ENCODE measurements at regions not wholly inside any gene's neighbourhood (a gene's known extent, or its start where the extent isn't known, plus 50 kb on each side); places are given as distances from the start of the nearest gene placed in this dataset.

DNA sequence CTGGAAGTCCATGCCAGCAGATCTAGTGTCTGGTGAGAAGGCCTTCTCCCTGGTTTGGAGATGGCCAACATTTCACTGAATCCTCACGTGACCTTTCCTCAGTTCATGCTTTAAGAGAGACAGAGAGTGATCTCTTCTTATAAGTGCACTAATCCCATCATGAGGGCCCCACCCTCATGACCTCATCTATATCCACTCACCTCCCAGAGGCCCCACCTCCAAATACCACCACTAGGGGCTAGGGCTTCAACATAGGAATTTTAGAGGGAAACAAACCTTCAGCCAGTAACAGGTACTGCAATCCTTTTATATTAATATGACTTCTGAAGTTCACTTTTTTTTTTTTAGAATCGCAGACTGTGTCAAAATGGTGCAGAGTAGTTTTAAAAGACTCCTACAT lies 496.9 kb upstream of the ADAMTS16 start:
- TF ChIP-seq ZFHX2 (tag by site-specific recombination; conservative IDR thresholded peaks at IDR 0.05) (no peak), ZNF792 (tag by site-specific recombination; IDR thresholded peaks at IDR 0.05) (no peak), ZNF521 (tag by site-specific recombination; IDR thresholded peaks at IDR 0.05) (no peak), ZBTB20 (tag by site-specific recombination; IDR thresholded peaks at IDR 0.05) (no peak), ZNF747 (tag by site-specific recombination; IDR thresholded peaks at IDR 0.05) (no peak)
- Histone ChIP-seq H3K4me1 (ENCODE audit: control insufficient read depth, insufficient read depth, low read length) (no peaks in the 10 kb centered on the region), H3K4me3 (ENCODE audit: low read depth, low read length) (no peak overlapping the region), H3K27ac (ENCODE audit: extremely low read depth, low read depth, low read length) (no peak overlapping the region), H3K9me3 (ENCODE audit: control insufficient read depth, insufficient read depth, low read depth, low read length) (no peaks in the 10 kb centered on the region), H3K36me3 (ENCODE audit: control insufficient read depth in 2 of 2, insufficient read depth in 1 of 2, low read length in 2 of 2) (no peaks in the 10 kb centered on the region)
- ChIA-PET CTCF (no interaction called here), POLR2A (no interaction called here)

DNA sequence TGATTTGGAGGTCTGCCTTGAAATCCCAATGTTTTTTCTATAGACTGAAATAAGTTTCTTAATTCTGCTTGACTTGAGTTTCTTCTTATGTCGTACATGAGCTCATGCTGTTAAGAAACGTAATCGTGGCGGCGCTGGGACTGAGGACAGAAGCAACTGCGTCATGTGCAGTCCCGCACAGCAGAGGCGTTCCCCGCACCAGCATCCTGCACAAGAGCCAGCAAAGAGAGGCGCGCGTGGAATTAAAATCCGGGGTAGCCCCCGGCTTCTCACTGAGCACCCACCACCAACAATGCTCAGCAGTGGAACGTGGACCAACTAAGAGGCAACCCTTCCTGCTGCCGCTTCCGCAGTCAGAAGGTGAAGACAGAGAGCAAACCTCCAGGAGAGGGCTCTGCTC lies 496.2 kb upstream of the ADAMTS16 start:
- POLR2A ChIA-PET, result no interaction called here
- TF ChIP-seq OVOL3 (tag by site-specific recombination; IDR thresholded peaks at IDR 0.05) (no peak), ZNF530 (tag by site-specific recombination; IDR thresholded peaks at IDR 0.05; ENCODE audit: low read depth) (no peak), ZNF121 (tag by site-specific recombination; IDR thresholded peaks at IDR 0.05) (no peak), ZNF274 (IDR thresholded peaks at IDR 0.05; ENCODE audit: low read length) (no peak), ZNF274 (tag by site-specific recombination; IDR thresholded peaks at IDR 0.05; ENCODE audit: borderline replicate concordance) (no peak), ZNF146 (tag by site-specific recombination; IDR thresholded peaks at IDR 0.05) (no peak), BCL11B (tag by site-specific recombination; IDR thresholded peaks at IDR 0.05; ENCODE audit: low read depth) (no peak), ZNF610 (tag by site-specific recombination; IDR thresholded peaks at IDR 0.05; ENCODE audit: borderline replicate concordance) (no peak)
- TF ChIP-seq, protein P1, sequence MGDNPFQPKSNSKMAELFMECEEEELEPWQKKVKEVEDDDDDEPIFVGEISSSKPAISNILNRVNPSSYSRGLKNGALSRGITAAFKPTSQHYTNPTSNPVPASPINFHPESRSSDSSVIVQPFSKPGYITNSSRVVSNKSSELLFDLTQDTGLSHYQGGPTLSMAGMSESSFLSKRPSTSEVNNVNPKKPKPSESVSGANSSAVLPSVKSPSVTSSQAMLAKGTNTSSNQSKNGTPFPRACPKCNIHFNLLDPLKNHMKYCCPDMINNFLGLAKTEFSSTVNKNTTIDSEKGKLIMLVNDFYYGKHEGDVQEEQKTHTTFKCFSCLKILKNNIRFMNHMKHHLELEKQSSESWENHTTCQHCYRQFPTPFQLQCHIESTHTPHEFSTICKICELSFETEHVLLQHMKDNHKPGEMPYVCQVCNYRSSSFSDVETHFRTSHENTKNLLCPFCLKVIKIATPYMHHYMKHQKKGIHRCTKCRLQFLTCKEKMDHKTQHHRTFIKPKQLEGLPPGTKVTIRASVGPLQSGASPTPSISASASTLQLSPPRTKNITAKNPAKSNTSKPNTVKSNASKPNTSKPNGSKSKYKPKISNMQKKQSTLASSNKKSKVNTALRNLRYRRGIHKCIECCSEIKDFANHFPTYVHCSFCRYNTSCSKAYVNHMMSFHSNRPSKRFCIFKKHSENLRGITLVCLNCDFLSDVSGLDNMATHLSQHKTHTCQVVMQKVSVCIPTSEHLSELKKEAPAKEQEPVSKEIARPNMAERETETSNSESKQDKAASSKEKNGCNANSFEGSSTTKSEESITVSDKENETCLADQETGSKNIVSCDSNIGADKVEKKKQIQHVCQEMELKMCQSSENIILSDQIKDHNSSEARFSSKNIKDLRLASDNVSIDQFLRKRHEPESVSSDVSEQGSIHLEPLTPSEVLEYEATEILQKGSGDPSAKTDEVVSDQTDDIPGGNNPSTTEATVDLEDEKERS (tag by site-specific recombination; IDR thresholded peaks at IDR 0.05), result no peak
- H3K4me1 ChIP-seq (ENCODE audit: control insufficient read depth, insufficient read depth, low read length), result no peaks in the 10 kb centered on the region
- H3K27ac ChIP-seq (ENCODE audit: extremely low read depth, low read depth, low read length), result no peak overlapping the region
- H3K36me3 ChIP-seq (ENCODE audit: control insufficient read depth in 2 of 2, insufficient read depth in 1 of 2, low read length in 2 of 2), result no peaks in the 10 kb centered on the region
- no peak overlapping the region for H3K4me3 ChIP-seq (ENCODE audit: low read depth, low read length)
- CTCF ChIA-PET, result no interaction called here
- H3K9me3 ChIP-seq (ENCODE audit: control insufficient read depth, insufficient read depth, low read depth, low read length), result no peaks in the 10 kb centered on the region

DNA sequence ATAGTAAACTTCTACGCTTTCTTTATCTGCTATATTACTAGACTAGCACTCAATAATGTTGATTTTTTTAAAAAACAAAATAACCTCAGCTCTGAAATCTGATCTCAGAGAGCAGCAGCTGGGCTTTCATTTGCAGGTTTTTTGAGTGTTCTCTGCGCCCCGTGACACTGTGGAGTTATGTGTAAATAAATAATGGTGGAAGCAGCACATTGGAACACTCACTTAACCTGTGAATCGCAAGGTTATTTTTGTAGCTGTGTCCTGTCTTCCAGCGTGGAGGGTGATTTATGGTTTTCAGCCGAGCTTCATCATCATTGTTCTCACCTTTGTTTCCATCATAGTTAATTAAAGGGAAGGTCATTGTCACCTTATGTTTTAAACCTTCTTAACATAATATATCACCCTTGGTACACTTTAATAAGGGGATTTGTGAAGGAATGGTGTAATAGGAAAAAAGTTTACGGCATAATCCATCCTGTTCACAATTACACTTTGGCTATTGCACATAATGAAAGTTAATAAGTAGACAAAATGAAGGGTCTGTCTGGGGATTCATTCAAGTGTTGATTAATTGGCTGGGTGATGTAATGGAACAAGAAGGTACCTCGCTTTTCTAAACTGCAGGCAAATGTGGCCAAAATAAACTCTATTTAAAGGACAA lies 493.3 kb upstream of the ADAMTS16 start:
- H3K27ac ChIP-seq (ENCODE audit: extremely low read depth, low read depth, low read length), result no peak overlapping the region
- no peak overlapping the region for H3K4me3 ChIP-seq (ENCODE audit: low read depth, low read length)
- H3K4me1 ChIP-seq (ENCODE audit: control insufficient read depth, insufficient read depth, low read length), result no peaks in the 10 kb centered on the region
- TF ChIP-seq SALL2 (tag by site-specific recombination; IDR thresholded peaks at IDR 0.05; ENCODE audit: borderline replicate concordance), result no peak
- TF ChIP-seq ZNF133 (tag by site-specific recombination; IDR thresholded peaks at IDR 0.05), result no peak
- TF ChIP-seq RBAK (tag by site-specific recombination; IDR thresholded peaks at IDR 0.05), result no peak
- no peak for TF ChIP-seq YY2 (tag by site-specific recombination; IDR thresholded peaks at IDR 0.05)
- TF ChIP-seq, protein P2, sequence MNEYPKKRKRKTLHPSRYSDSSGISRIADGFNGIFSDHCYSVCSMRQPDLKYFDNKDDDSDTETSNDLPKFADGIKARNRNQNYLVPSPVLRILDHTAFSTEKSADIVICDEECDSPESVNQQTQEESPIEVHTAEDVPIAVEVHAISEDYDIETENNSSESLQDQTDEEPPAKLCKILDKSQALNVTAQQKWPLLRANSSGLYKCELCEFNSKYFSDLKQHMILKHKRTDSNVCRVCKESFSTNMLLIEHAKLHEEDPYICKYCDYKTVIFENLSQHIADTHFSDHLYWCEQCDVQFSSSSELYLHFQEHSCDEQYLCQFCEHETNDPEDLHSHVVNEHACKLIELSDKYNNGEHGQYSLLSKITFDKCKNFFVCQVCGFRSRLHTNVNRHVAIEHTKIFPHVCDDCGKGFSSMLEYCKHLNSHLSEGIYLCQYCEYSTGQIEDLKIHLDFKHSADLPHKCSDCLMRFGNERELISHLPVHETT (tag by site-specific recombination; IDR thresholded peaks at IDR 0.05), result no peak
- TF ChIP-seq ZNF473 (tag by site-specific recombination; IDR thresholded peaks at IDR 0.05), result no peak
- TF ChIP-seq ZNF366 (tag by site-specific recombination; conservative IDR thresholded peaks at IDR 0.05), result no peak
- no peak for TF ChIP-seq ZNF791 (tag by site-specific recombination; IDR thresholded peaks at IDR 0.05)
- TF ChIP-seq ZBTB21 (tag by site-specific recombination; IDR thresholded peaks at IDR 0.05), result no peak
- TF ChIP-seq, protein P3, sequence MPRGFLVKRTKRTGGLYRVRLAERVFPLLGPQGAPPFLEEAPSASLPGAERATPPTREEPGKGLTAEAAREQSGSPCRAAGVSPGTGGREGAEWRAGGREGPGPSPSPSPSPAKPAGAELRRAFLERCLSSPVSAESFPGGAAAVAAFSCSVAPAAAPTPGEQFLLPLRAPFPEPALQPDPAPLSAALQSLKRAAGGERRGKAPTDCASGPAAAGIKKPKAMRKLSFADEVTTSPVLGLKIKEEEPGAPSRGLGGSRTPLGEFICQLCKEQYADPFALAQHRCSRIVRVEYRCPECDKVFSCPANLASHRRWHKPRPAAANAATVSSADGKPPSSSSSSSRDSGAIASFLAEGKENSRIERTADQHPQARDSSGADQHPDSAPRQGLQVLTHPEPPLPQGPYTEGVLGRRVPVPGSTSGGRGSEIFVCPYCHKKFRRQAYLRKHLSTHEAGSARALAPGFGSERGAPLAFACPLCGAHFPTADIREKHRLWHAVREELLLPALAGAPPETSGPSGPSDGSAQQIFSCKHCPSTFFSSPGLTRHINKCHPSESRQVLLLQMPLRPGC (tag by site-specific recombination; IDR thresholded peaks at IDR 0.05), result no peak
- TF ChIP-seq OSR2 (tag by site-specific recombination; IDR thresholded peaks at IDR 0.05), result no peak
- TF ChIP-seq ZBTB8A (tag by site-specific recombination; IDR thresholded peaks at IDR 0.05), result no peak
- TF ChIP-seq ZNF248 (tag by site-specific recombination; IDR thresholded peaks at IDR 0.05), result no peak
- no peak for TF ChIP-seq ZNF302 (tag by site-specific recombination; IDR thresholded peaks at IDR 0.05; ENCODE audit: low read depth)
- no peak for TF ChIP-seq GLIS2 (tag by site-specific recombination; IDR thresholded peaks at IDR 0.05)
- ChIA-PET CTCF (no interaction called here), POLR2A (no interaction called here)
- H3K9me3 ChIP-seq (ENCODE audit: control insufficient read depth, insufficient read depth, low read depth, low read length), result no peaks in the 10 kb centered on the region
- no peaks in the 10 kb centered on the region for H3K36me3 ChIP-seq (ENCODE audit: control insufficient read depth in 2 of 2, insufficient read depth in 1 of 2, low read length in 2 of 2)
